ENCODE measurements at regions not wholly inside any gene's neighbourhood (a gene's known extent, or its start where the extent isn't known, plus 50 kb on each side); places are given as distances from the start of the nearest gene placed in this dataset.

GRCh38 chr2:138447889-138448570 is 53.5 kb upstream of the SPOPL start:
- Histone ChIP-seq H3K9me3 (ENCODE audit: low read depth) (no peaks in the 10 kb centered on the region), H3K4me3 (no peak overlapping the region), H3K27ac (no peak overlapping the region), H3K4me1 (ENCODE audit: low read depth) (no peaks in the 10 kb centered on the region), H3K27me3 (no peaks in the 10 kb centered on the region), H3K36me3 (no peaks in the 10 kb centered on the region)
- no peak for DNase-seq (ENCODE audit: low read depth in 1 of 2, low spot score in 1 of 2)
- no peak for TF ChIP-seq CTCF (IDR thresholded peaks at IDR 0.05; ENCODE audit: low read depth, low read length)
